Midbrain (tissue), 1 donor: ENCODE measurements at regions not wholly inside any gene's neighbourhood (a gene's known extent, or its start where the extent isn't known, plus 50 kb on each side); places are given as distances from the start of the nearest gene placed in this dataset.
"Not testable (repeated sequence)": the region's sequence is repeated elsewhere in the genome, so short reads cannot be mapped to it uniquely, and the experiment has no call there.

Experiments used
- DNase-seq: peaks from one replicate; lab custom pipeline; 2025; lab: John Stamatoyannopoulos, UW

DNA sequence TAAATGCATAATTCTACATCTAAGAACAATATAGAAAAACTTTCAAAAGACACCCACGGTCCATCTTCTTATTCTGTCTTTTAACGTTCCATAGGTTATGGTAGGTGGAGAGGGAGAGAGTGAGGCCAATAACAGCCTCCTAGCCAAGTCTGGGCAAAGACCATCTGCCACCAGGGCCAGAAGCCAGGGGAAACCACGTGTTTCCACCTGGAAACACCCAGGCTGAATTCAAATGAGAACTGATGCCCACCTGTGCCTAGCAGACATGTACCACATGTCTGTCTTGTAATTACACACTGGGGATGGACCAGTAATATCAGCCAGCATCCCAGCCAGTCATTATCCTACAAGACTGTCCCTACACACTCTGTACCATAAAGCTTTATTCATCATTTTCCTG is 1573.1 kb downstream of the EFNB2 start:
- no peak for DNase-seq

DNA sequence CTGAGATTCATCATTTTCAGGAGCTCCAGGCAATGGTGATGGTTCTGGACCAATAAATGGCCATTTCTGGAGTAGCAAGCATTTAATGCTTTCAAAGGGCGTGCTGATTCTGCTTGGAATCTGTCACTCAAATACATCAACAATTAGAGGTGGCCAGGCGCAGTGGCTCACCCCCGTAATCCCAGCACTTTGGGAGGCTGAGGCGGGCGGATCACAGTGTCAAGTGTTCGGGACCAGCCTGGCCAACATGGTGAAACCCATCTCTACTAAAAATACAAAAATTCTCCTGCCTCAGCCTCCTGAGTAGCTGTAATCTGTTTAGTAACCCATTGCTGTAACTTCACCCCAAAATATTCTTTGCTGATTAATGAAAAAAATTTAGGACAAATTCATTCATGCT is 1574.2 kb downstream of the EFNB2 start:
- DNase-seq = no peak

DNA sequence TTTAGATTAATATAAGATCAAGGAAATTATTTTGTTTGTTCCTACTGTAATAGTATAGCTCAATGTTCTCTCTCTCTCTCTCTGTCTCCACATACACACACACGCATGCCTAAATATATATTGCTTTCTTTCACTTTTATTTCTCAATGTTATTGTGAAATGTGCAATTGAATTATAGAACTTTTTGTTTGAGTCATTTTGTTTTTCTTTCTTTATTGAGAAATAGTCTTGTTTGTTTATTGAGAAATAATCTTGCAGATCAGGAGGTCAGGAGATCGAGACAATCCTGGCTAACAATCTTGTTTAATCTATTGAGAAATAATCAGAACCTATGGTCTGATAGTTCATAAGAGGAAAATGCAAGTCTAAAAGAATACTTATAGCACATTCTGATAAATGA is 1581.3 kb downstream of the EFNB2 start:
- no peak for DNase-seq

DNA sequence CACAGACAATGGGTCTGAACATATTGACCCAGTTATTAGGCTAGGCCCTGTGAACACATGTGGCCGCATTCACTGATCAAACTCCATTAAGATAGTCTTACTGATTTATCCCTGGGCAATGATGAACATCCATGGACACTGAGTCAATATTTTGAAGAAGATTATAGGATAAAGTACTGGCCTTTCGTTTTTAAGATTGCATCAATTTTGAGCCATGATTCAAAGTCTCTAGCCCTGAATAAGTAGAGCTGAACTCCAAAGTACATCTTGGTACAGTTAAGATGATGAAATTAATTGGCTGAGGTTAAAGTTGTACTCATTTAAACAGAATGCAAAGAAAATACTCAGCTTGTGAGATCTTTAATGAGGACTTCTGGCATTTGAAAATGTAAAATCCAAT is 1581.9 kb downstream of the EFNB2 start:
- DNase-seq = no peak

DNA sequence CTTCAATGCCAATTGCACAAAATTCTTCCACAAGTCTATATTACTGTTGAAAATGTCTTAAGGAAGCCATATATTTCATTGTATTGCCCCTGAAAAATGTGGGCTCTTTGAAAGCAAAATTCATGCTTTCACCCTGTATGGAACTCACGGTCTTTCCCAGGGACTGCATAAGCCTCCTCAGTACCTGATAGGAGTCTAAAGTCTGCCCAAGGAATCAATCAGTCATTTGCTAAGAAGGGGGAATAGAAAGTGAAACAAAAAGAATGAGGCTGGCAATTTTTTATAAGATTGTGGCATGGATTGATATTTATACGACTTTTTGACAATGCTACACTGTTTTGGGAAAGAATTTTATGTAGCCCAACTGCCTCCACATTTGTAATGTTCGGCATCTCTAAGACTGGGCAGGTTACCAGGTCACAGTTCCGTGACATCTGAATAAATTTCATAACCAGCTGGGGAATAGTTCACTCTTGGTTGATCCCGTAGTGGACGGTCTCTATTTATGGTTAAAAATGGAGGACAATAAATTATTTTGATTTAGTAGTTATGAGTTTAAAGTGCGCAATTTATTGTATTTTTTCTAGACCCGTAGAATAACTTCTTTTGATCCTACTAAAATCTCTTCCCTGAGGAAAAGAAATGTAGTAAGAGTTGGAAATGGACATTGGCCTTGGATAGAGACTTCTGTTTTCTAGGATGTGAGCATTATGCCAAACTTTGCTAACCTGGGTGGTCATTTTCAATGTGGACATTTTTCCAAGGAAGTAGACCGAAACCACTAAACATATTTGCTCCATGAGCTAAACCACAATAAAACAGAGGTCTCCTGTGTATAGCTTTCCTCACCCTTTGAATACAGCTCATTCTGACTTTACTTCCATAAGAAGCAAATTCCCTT is 1585.4 kb downstream of the EFNB2 start:
- DNase-seq = no peak

DNA sequence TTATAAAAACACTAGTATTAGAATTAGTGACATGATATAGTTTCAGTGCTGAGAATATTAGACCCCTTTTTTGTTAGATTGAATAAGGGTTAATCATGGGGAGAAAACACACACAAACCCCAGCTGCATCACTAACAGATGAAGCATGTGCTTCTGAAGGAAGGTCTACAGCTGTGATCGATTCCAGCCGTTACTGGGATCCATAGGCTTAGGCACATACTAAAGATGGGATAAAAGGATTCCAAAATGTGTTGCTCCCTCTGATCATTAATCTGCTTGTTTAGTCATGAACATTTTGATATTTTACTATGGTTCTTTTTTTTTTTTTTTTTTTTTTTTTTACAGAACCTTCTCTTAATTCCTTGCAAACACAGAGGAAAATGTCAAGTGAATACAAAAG is 1591.3 kb downstream of the EFNB2 start:
- DNase-seq = no peak

DNA sequence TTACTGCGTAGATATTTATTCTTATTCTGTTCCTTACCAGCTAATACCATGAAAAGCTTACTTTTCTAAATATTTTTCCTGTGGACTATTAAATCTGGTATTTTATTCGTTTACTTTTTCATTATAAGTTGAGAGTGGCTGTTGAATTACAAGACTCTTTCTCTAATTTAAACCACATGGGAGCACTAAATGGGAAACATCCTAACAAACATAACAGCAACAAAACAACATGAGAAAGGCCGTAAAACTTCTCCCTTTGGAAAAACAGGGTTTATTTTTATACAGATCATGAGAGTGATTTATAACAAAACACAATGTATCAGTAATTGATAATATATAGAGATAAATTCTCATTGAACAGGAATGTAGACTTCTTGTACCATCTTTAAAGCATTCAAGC is 1592.1 kb downstream of the EFNB2 start:
- no peak for DNase-seq

DNA sequence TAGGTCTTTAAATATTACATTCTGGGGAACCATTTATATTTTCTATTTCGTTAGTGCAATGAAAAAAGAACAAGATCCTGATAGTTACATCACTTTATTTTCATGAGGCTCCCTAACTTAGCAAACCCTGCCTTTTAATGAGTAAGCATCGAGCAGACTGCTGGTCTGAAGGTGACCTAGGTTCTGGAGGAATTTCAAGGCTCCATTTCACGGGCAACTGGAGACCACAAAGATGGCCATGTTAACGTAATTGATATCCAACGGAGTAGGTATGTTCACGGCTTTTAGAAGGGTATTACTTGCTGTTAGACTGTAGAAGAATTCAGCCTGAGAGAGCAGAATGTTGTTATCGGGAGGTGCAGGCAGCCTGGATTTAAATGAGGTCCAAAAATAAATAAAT is 1597.6 kb downstream of the EFNB2 start:
- DNase-seq = no peak

DNA sequence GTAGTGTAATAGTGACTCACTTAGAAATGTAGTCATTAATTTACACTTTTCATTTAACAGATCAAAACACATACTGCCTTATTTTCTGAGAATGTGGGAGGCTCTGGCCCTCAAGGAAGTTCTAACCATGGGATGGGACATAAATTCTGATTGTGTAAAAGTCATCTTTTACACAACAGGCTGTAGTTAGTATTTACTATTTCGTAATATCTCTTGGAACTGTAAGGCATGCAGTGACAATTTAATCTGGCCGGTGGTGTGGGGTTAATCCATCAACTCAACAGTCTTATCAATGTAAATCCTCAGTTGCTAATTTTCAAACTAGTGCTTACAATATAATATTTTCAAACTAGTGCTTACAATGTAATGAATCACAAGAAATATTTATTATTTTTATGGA is 1599.2 kb downstream of the EFNB2 start:
- DNase-seq = no peak

DNA sequence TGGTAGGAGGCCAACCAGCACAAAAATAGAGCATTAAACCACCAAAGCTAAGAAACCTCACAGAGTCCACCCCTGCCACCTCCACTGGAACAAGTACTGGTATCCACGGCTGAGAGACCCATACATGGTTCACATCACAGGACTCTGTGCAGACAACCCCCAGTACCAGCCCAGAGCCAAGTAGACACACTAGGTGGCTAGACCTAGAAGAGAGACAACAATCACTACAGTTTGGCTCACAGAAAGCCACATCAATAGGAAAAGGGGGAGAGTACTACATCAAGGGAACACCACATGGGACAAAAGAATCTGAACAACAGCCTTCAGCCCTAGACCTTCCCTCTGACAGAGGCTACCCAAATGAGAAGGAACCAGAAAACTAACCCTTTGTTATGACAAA is 1614.9 kb downstream of the EFNB2 start:
- not testable (repeated sequence) for DNase-seq

DNA sequence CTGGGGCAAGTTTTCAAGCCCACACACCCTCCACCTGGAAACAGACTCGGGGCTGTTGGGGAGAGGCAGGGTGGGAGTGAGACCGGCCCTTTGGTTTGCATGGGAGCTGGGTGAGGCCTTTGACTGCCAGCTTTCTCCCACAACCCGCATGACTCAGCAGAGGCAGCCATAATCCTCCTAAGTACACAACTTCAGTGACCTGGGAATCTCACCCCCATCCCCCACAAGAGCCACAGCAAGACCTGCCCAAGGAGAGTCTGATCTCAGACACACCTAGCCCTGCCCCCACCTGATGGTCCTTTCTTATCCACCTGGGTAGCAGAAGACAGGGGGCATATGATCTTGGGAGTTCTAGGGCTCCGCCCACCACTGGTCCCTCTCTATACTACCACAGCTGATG is 1615.4 kb downstream of the EFNB2 start:
- DNase-seq = no peak

DNA sequence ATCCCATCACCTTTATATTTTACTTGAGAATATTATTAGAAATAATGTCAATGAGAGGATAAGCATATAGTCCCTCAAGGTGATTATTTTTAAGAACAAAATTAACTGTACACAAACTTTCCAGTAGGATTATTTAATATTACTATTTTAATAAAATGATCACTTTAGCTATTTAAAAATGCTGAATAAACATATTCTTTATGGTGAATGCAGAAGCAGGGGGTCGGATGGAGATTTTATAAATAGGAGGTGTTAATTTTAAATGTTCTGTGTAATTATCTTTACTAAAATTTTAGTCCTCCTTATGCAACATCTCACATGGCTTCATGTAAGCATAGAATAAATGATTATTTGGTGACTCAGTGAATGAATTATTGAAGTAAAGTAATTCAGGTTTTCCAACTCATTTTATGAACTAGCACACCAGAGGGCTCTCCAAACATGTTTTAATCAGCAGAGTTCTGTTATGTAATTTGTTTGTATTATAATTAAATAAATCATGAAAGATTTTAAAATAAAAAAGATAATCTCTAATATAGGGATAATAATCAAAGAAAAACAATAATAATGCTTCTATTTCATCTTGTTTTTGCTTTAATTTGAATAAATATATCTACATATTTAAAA is 1635.2 kb downstream of the EFNB2 start:
- no peak for DNase-seq

DNA sequence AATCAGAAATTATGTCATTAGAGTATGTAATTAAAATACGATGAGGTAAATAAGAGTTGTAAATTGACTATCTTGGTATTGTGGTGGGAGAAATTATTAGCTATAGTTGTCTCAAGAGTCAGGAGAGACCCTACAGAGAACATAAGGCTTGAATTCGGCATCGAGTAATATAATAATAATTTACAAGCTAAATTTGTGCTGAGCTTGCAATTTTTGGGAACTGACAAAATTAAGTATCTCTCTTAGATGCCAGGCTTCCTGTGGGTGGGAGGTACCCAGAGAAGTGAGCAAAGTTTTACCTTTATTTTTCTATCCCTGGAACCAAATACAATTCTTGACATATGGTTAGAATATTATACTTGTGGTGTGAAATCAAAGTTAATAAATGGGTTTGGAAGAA is 1637.0 kb downstream of the EFNB2 start:
- DNase-seq = no peak

DNA sequence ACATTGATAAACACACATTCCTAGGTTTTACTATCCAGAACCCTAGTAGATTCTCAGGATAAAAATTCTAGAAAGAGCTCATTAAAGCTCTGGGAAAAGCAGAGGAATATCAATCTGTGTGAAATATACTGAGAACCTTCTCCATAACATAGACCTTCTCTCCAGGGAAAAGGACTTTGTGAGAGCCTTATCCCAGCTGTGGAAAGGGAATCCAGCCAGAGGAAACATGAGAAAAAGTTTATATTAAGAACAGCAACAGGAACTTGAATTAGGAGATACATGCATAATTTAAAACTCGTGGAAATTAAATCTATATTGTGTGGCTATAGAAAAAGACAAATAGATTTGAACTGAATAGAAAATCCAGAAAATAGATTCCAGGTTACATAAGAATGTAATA is 1639.9 kb downstream of the EFNB2 start:
- no peak for DNase-seq

DNA sequence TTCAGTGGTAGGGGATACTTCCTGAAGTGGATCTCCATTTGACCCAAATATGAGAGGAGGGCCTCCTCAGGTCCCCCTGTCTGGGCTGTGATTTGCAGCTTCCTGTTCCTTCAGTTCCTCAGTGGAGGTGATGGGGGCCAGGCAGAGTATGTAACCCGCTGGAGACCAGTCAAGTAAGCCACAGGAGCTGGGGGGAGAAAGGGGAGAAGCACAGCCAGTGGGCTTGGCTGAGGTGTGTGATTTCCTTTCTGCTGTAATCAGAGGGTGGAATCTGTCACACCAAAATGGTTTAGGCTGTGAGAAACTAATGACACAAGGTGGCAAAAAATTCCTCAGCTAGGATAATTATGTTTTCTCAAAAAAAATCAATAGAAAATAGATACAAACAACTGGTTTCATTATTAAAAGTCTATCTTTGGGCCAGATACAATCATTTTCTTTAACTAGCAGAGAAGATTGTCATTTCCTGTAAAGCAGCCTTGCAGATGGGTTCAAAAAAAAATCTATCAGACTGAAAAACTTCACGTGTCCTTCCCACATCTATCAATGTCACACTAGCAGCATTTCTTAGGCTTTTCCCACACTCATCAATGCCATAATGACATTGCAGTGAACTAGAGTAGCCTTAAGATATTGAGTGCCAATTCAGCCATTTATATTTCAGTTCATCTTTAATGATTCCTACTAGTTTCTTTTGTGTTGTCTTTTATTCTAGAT is 1660.3 kb downstream of the EFNB2 start:
- no peak for DNase-seq

DNA sequence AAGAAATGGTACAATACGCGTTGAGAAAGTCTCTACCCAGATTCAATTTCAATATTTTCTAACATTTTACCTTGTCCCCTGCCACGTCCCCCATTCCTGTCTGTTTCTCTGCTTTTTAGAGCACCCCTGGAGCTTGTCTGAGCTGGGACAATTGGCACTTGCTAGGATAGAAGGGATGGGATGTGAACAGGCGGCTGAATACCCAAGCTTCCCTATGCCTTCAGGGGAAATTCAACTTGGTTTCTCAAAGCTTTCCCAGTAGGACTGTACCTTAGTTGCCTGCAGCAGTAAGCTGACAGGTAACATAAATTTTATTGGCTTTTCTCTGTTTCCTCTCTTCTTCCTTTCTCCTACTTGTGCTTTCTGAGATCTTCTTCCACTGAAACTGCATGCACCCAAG is 1663.3 kb downstream of the EFNB2 start:
- no peak for DNase-seq

DNA sequence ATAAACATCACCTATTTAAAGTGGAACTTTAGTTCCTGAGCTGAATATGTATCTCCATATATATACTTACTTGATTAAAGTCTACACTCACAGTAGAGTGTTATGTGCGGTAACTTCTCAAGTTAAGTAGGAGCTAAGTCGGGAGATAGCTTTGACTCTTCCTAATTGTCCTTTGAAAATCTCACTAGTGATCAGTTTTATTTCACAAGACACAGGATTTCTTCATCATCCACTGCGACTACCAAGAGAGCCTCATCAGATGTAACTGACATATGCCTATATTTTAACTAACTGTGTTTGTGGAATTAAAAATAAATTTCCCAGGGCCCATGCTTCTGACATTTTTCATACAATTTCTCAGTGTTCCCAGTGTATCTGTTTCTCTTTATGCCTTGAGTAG is 1664.0 kb downstream of the EFNB2 start:
- no peak for DNase-seq

DNA sequence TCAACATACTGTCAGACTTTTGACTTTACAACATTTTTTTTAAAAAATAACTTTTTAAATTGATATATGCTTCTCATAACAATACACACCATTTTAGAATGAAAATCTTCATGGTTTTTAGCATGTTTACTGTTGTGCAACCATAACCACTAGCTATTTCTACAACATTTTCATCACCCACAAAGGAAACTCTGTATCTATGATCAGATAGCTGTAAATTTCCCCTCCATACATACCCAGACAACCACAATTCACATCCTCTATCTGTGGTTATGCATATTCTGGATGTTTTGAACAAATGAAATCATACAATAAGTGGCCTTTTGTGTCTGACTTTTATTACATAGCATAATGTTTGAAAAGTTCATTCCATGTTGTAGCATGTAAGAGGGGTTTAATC is 1666.0 kb downstream of the EFNB2 start:
- no peak for DNase-seq

DNA sequence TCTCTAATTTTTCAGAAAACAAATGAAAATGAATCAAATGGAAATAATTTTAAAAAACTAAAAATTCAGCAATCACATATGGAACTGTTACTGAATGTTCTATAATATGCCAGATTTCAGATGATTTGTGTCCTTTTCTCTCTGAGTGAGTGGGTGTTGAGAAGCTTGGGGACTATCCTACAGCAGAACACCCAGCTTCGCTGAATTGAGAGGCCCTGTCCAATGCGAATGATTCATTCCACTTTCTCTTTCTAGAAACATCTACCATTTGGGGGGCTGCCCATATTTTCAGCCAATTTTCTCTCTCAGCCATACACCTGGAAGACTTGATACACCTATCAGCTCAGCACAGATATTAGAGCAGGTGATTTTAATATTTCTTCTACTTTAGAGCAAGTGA is 1666.7 kb downstream of the EFNB2 start:
- no peak for DNase-seq

DNA sequence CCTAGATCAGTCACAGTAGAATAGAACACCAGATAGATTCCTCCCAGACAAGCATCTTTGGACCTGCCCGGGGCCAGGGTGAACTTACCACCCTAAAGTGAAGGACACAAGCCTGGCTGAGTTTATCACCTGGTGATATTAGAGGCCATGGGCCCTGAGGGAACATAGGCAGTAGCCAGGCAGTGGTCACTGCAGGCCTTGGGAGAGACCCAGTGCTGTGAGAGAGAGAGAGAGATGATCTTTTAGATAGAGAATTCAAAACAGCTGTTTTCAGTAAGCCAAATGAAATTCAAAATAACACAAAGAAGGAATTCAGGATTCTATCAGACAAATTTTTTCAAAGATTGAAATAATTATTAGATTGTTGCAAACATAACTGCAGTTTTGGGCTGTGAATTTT is 1679.9 kb downstream of the EFNB2 start:
- no peak for DNase-seq

DNA sequence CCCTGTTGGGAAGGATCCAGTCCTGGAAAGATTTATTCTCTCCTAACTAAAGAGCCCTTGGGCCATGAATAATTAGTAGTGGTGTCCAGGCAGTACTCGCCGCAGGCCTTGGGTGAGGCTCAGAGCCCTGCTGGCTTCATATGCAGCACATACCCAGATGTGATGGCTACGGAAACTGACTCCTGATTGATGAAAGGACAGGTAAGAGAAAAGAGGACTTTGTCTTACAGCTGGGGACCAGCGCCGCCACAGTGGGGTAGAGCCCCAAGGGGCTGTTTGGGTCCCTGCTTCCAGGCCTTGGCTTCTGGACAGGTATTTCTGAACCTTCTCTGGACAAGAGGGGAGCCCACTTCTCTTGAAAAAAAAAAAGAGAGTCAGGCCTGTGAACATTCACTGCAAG is 1680.8 kb downstream of the EFNB2 start:
- DNase-seq = no peak

DNA sequence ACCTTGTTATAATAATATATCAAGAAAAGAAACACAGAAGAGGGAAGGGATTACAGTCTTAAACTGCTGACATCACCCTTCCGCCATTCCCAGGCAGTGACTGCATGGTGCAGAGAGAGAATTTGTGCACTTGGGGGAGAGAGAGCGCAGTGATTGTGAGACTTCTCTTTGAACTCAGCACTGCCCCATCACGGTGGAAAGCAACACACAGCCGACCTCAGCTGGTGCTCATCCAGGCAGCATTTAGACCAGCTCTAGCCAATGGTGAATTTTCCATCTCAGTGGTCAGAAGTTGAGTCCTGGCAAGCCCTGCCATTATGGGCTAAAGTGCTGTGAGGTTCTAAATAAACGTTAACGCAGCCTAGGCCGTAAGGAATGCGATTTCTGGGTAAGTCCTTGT is 1681.5 kb downstream of the EFNB2 start:
- no peak for DNase-seq

DNA sequence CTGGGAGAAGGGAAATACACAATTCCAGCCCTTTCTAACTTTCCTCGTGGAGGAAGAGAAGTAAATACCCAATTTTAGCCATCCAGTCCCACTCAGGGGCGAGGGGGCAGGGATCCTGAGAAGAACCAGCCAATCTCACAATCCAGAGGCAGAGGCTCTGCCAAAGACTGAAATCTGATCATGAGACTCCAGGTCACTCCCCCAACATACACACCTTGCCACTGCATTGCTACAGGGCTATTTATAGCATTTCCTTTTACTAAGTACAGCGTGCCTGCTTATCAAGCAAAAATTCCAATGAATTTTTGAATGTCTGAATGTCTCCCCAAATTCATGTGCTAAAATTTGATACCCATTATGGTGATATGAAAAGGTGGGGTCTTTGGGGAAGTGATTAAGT is 1687.5 kb downstream of the EFNB2 start:
- DNase-seq = no peak
